HG02870 (cell line): ENCODE measurements at regions not wholly inside any gene's neighbourhood (a gene's known extent, or its start where the extent isn't known, plus 50 kb on each side); places are given as distances from the start of the nearest gene placed in this dataset.
"Not testable (repeated sequence)": the region's sequence is repeated elsewhere in the genome, so short reads cannot be mapped to it uniquely, and the experiment has no call there.

Experiments used
- ATAC-seq: cut with Tn5 transposase; IDR thresholded peaks from one replicate; pipeline ENCODE4 v1.9.1; 2021; ENCODE audit warnings: mild to moderate bottlenecking, moderate library complexity; ENCODE audit not compliant: unreplicated experiment

GRCh38 chr2:195228547-195228946 is 428.5 kb upstream of the SLC39A10 start:
- ATAC-seq = not testable (repeated sequence)

GRCh38 chr2:195214072-195214471 is 443.0 kb upstream of the SLC39A10 start:
- ATAC-seq = no peak

GRCh38 chr2:195212586-195212985 is 444.4 kb upstream of the SLC39A10 start:
- no peak for ATAC-seq

- ATAC-seq = no peak
These were observed 454.7 kb upstream of the SLC39A10 start for GRCh38 chr2:195202163-195202845.

- ATAC-seq = no peak
These were observed 457.2 kb upstream of the SLC39A10 start for GRCh38 chr2:195199864-195200263.

- no peak for ATAC-seq
These were observed 475.8 kb upstream of the SLC39A10 start for GRCh38 chr2:195181059-195181705.

- no peak for ATAC-seq
These were observed 488.7 kb upstream of the SLC39A10 start for GRCh38 chr2:195168369-195168768.

- ATAC-seq = no peak
These were observed 492.1 kb upstream of the SLC39A10 start for GRCh38 chr2:195164930-195165329.

GRCh38 chr2:195162918-195163317 is 494.1 kb upstream of the SLC39A10 start:
- no peak for ATAC-seq

GRCh38 chr2:195162194-195162593 is 494.8 kb upstream of the SLC39A10 start:
- no peak for ATAC-seq

- ATAC-seq = no peak
These were observed 496.1 kb upstream of the SLC39A10 start for GRCh38 chr2:195160963-195161362.

GRCh38 chr2:195151711-195152110 is 505.3 kb upstream of the SLC39A10 start:
- no peak for ATAC-seq

- ATAC-seq = no peak
These were observed 506.2 kb upstream of the SLC39A10 start for GRCh38 chr2:195150819-195151218.

- ATAC-seq = no peak
These were observed 509.0 kb upstream of the SLC39A10 start for GRCh38 chr2:195148004-195148403.

- ATAC-seq = no peak
These were observed 510.1 kb upstream of the SLC39A10 start for GRCh38 chr2:195146761-195147541.

GRCh38 chr2:195138435-195138834 is 518.6 kb upstream of the SLC39A10 start:
- no peak for ATAC-seq

- ATAC-seq = not testable (repeated sequence)
These were observed 531.1 kb upstream of the SLC39A10 start for GRCh38 chr2:195125889-195126288.

- no peak for ATAC-seq
These were observed 532.5 kb upstream of the SLC39A10 start for GRCh38 chr2:195124391-195125079.

- ATAC-seq = no peak
These were observed 534.4 kb upstream of the SLC39A10 start for GRCh38 chr2:195122653-195123052.

- no peak for ATAC-seq
These were observed 535.7 kb upstream of the SLC39A10 start for GRCh38 chr2:195121341-195121740.

GRCh38 chr2:195119231-195119630 is 537.8 kb upstream of the SLC39A10 start:
- no peak for ATAC-seq
